GM18502 (cell line): ENCODE measurements at regions not wholly inside any gene's neighbourhood (a gene's known extent, or its start where the extent isn't known, plus 50 kb on each side); places are given as distances from the start of the nearest gene placed in this dataset.
A peak's percentile ranks its signal among the peaks of the same experiment; 100 is the strongest.
"Not testable (repeated sequence)": the region's sequence is repeated elsewhere in the genome, so short reads cannot be mapped to it uniquely, and the experiment has no call there.

Experiments used
- ATAC-seq: cut with Tn5 transposase; IDR thresholded peaks from one replicate; pipeline ENCODE4 v1.9.1; 2021; ENCODE audit warnings: mild to moderate bottlenecking; ENCODE audit not compliant: unreplicated experiment, poor library complexity

- not testable (repeated sequence) for ATAC-seq
These were observed 82.7 kb downstream of the XCL2 start for GRCh38 chr1:168461108-168461507.

GRCh38 chr1:168457296-168457695 is 86.5 kb downstream of the XCL2 start:
- not testable (repeated sequence) for ATAC-seq

GRCh38 chr1:168455764-168456163 is 88.0 kb downstream of the XCL2 start:
- no peak for ATAC-seq

- ATAC-seq = no peak
These were observed 89.5 kb downstream of the XCL2 start for GRCh38 chr1:168454211-168454815.

GRCh38 chr1:168453056-168453455 is 90.7 kb downstream of the XCL2 start:
- ATAC-seq = no peak

- no peak for ATAC-seq
These were observed 91.5 kb downstream of the XCL2 start for GRCh38 chr1:168452329-168452728.

GRCh38 chr1:168447871-168448270 is 95.9 kb downstream of the XCL2 start:
- no peak for ATAC-seq

GRCh38 chr1:168446081-168446480 is 97.7 kb downstream of the XCL2 start:
- ATAC-seq = no peak

- ATAC-seq = no peak
These were observed 99.9 kb downstream of the XCL2 start for GRCh38 chr1:168443899-168444298.

- no peak for ATAC-seq
These were observed 100.4 kb downstream of the XCL2 start for GRCh38 chr1:168443356-168443755.

- ATAC-seq = no peak
These were observed 100.9 kb downstream of the XCL2 start for GRCh38 chr1:168442931-168443330.

GRCh38 chr1:168441745-168442144 is 102.1 kb downstream of the XCL2 start:
- no peak for ATAC-seq

- ATAC-seq = peak; percentile 90
These were observed 104.1 kb downstream of the XCL2 start for GRCh38 chr1:168439456-168440375.

- no peak for ATAC-seq
These were observed 105.2 kb downstream of the XCL2 start for GRCh38 chr1:168438626-168439025.

GRCh38 chr1:168437821-168438220 is 106.0 kb downstream of the XCL2 start:
- ATAC-seq = no peak

GRCh38 chr1:168435439-168435838 is 108.4 kb downstream of the XCL2 start:
- ATAC-seq = no peak

- no peak for ATAC-seq
These were observed 110.6 kb downstream of the XCL2 start for GRCh38 chr1:168433238-168433637.

- ATAC-seq = no peak
These were observed 111.9 kb downstream of the XCL2 start for GRCh38 chr1:168431882-168432281.

GRCh38 chr1:168430321-168430720 is 113.5 kb downstream of the XCL2 start:
- ATAC-seq = no peak

- no peak for ATAC-seq
These were observed 115.6 kb downstream of the XCL2 start for GRCh38 chr1:168428063-168428731.

- no peak for ATAC-seq
These were observed 116.7 kb downstream of the XCL2 start for GRCh38 chr1:168427051-168427450.
